Stomach (tissue), 4 donors: ENCODE measurements at regions not wholly inside any gene's neighbourhood (a gene's known extent, or its start where the extent isn't known, plus 50 kb on each side); places are given as distances from the start of the nearest gene placed in this dataset.

Source experiments
- EP300 ChIP-seq: sonication (generic); formaldehyde crosslinking; IDR thresholded peaks from one replicate; pipeline ENCODE4 v1.6.1; 2017; ENCODE audit warnings: antibody characterized with exemption
- POLR2A ChIP-seq, 4 donors: fragments of 450-650 bp; IDR thresholded peaks; one replicate each; pipeline ENCODE4 v1.6.1; 2016; ENCODE audit warnings: antibody characterized with exemption in 4 of 4, control low read depth in 2 of 4, mild to moderate bottlenecking in 1 of 4, moderate library complexity in 1 of 4
- POLR2AphosphoS5 ChIP-seq, 3 donors: sonication (generic); formaldehyde crosslinking; IDR thresholded peaks; one replicate each; pipeline ENCODE4 v1.6.1; 2016; ENCODE audit warnings: antibody characterized with exemption in 3 of 3
- TF ChIP-seq, protein P1 (sequence below), 7 experiments: fragments of 450-650 bp in 4 of 7; fragments of 200-600 bp in 3 of 7; sonication (generic) in 3 of 7; IDR thresholded peaks; one replicate each; pipeline ENCODE4 v1.5.1; 2016 to 2019; ENCODE audit warnings: antibody characterized with exemption in 7 of 7, control low read depth in 2 of 7, mild to moderate bottlenecking in 1 of 7

DNA sequence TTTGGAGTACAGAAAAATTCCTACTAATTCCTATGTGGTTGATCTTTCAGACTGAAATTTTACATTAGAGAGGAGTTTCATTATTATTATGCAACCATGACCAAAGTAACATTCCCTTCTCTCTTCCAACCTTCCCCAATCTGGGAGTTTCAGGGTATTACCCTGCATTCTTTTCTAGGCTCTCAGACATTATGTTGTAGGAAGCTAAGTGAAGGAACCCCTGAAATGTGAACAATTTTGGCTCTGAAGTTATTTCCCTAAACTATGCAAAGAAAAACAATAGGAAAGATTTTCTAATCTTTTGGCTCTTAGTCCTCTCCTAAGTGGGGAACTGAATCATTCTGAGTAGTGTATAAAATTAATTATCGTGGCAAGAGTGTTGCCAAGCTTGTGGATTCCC lies 63.3 kb upstream of the ZFAND5 start:
- TF ChIP-seq, protein P1, sequence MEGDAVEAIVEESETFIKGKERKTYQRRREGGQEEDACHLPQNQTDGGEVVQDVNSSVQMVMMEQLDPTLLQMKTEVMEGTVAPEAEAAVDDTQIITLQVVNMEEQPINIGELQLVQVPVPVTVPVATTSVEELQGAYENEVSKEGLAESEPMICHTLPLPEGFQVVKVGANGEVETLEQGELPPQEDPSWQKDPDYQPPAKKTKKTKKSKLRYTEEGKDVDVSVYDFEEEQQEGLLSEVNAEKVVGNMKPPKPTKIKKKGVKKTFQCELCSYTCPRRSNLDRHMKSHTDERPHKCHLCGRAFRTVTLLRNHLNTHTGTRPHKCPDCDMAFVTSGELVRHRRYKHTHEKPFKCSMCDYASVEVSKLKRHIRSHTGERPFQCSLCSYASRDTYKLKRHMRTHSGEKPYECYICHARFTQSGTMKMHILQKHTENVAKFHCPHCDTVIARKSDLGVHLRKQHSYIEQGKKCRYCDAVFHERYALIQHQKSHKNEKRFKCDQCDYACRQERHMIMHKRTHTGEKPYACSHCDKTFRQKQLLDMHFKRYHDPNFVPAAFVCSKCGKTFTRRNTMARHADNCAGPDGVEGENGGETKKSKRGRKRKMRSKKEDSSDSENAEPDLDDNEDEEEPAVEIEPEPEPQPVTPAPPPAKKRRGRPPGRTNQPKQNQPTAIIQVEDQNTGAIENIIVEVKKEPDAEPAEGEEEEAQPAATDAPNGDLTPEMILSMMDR (IDR thresholded peaks at IDR 0.05) = no peak
- no peak for TF ChIP-seq POLR2AphosphoS5 (IDR thresholded peaks at IDR 0.05)
- TF ChIP-seq EP300 = no peak
- no peak for TF ChIP-seq POLR2A (IDR thresholded peaks at IDR 0.05)
